ENCODE measurements at regions not wholly inside any gene's neighbourhood (a gene's known extent, or its start where the extent isn't known, plus 50 kb on each side); places are given as distances from the start of the nearest gene placed in this dataset.

DNA sequence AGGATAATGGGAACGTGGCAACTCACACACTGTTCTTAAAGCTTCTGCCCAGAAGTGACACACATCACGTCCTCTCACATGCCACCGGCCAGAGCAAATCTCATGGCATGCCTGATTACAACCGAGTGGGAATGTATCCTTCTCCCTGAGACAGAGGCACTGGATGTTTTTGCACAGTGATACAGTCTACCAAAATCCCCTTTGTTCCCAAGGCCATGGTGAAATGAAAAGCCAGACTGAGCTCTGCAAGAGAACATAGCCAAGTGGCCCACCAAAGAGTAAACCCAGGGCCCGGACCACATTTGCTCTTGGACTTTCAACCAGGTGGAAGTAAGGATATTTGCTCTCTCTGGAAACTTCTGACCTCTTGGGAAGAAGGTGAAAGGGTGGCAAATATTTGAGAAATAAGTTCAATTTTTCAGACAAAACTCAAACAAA lies 186.2 kb upstream of the STT3B start (continued):
- TF ChIP-seq NFIC (IDR thresholded peaks at IDR 0.05; ENCODE audit: low read length) (peak; percentile 92), BRD4 (CRISPR knock-in tag; IDR thresholded peaks at IDR 0.05) (no peak), CEBPB (IDR thresholded peaks at IDR 0.05; ENCODE audit: borderline replicate concordance, low read depth, low read length) (no peak), ZNF430 (CRISPR knock-in tag; IDR thresholded peaks at IDR 0.05) (peak; percentile 51; the same call in 1 of the 2 replicates), HDAC2 (CRISPR knock-in tag; IDR thresholded peaks at IDR 0.05) (peak; percentile 81), ZNF484 (CRISPR knock-in tag; IDR thresholded peaks at IDR 0.05; ENCODE audit: borderline replicate concordance, low read depth) (no peak), HES4 (CRISPR knock-in tag; IDR thresholded peaks at IDR 0.05; ENCODE audit: borderline replicate concordance) (no peak), GABPA (IDR thresholded peaks at IDR 0.05; ENCODE audit: low read depth, low read length) (no peak), GABPA (CRISPR knock-in tag; IDR thresholded peaks at IDR 0.05; ENCODE audit: low read depth) (no peak), ZMYM2 (CRISPR knock-in tag; IDR thresholded peaks at IDR 0.05) (peak; percentile 89), ZSCAN12 (CRISPR knock-in tag; IDR thresholded peaks at IDR 0.05) (no peak), MED13 (CRISPR knock-in tag; IDR thresholded peaks at IDR 0.05) (no peak), GPN1 (CRISPR knock-in tag; IDR thresholded peaks at IDR 0.05; ENCODE audit: borderline replicate concordance) (no peak), REPIN1 (CRISPR knock-in tag; IDR thresholded peaks at IDR 0.05; ENCODE audit: borderline replicate concordance, low read depth) (no peak; the same call in 1 of the 2 replicates), MATR3 (CRISPR knock-in tag; IDR thresholded peaks at IDR 0.05) (no peak), ZNF251 (CRISPR knock-in tag; IDR thresholded peaks at IDR 0.05) (no peak), ZNF816 (CRISPR knock-in tag; IDR thresholded peaks at IDR 0.05; ENCODE audit: borderline replicate concordance) (no peak), ZFP36L2 (CRISPR knock-in tag; IDR thresholded peaks at IDR 0.05) (no peak), ZNF552 (CRISPR knock-in tag; IDR thresholded peaks at IDR 0.05; ENCODE audit: borderline replicate concordance) (no peak), ZNF44 (CRISPR knock-in tag; IDR thresholded peaks at IDR 0.05) (0 out of 2 replicates have a peak, but pooled peaks have one; percentile 60), MXI1 (IDR thresholded peaks at IDR 0.05; ENCODE audit: borderline replicate concordance, low read depth, low read length) (no peak), ZNF672 (CRISPR knock-in tag; IDR thresholded peaks at IDR 0.05) (no peak), ZNF550 (CRISPR knock-in tag; IDR thresholded peaks at IDR 0.05; ENCODE audit: borderline replicate concordance) (no peak), WIZ (CRISPR knock-in tag; IDR thresholded peaks at IDR 0.05) (no peak)
- TF ChIP-seq, protein P1, sequence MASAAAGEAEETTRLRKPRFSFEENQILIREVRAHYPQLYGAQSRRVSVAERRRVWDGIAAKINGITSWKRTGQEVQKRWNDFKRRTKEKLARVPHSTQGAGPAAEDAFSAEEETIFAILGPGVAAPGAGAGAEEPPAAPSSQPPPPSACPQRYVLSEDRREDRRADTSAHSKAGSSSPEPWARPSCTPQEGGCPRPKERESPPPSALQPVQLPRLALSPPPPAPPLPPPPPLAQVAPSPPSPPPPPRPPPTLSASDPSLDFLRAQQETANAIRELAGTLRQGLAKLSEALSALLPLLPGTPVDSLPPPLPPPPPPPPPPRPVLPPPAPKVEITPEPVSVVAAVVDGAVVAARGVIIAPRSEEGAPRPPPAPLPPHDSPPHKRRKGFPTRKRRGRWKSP (CRISPR knock-in tag; IDR thresholded peaks at IDR 0.05) = peak; percentile 40; the same call in 1 of the 2 replicates
- TF ChIP-seq, protein P2, sequence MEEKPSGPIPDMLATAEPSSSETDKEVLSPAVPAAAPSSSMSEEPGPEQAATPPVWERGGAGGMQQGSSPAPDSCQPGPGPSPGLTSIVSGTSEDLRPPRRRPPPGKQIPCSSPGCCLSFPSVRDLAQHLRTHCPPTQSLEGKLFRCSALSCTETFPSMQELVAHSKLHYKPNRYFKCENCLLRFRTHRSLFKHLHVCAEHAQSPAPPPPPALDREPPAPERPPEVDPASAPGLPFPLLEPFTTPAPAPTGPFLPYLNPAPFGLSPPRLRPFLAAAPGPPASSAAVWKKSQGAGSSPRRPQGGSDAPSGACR (CRISPR knock-in tag; IDR thresholded peaks at IDR 0.05) = peak; percentile 70; the same call in 1 of the 2 replicates
- TF ChIP-seq, protein P3, sequence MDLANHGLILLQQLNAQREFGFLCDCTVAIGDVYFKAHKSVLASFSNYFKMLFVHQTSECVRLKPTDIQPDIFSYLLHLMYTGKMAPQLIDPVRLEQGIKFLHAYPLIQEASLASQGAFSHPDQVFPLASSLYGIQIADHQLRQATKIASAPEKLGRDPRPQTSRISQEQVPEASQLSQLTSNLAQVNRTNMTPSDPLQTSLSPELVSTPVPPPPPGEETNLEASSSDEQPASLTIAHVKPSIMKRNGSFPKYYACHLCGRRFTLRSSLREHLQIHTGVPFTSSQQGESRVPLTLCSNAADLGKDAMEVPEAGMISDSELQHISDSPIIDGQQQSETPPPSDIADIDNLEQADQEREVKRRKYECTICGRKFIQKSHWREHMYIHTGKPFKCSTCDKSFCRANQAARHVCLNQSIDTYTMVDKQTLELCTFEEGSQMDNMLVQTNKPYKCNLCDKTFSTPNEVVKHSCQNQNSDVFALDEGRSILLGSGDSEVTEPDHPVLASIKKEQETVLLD (CRISPR knock-in tag; IDR thresholded peaks at IDR 0.05; ENCODE audit: low read depth) = no peak
- TF ChIP-seq, protein P4, sequence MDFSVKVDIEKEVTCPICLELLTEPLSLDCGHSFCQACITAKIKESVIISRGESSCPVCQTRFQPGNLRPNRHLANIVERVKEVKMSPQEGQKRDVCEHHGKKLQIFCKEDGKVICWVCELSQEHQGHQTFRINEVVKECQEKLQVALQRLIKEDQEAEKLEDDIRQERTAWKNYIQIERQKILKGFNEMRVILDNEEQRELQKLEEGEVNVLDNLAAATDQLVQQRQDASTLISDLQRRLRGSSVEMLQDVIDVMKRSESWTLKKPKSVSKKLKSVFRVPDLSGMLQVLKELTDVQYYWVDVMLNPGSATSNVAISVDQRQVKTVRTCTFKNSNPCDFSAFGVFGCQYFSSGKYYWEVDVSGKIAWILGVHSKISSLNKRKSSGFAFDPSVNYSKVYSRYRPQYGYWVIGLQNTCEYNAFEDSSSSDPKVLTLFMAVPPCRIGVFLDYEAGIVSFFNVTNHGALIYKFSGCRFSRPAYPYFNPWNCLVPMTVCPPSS (IDR thresholded peaks at IDR 0.05) = no peak
- TF ChIP-seq, protein P5, sequence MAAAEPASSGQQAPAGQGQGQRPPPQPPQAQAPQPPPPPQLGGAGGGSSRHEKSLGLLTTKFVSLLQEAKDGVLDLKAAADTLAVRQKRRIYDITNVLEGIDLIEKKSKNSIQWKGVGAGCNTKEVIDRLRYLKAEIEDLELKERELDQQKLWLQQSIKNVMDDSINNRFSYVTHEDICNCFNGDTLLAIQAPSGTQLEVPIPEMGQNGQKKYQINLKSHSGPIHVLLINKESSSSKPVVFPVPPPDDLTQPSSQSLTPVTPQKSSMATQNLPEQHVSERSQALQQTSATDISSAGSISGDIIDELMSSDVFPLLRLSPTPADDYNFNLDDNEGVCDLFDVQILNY (CRISPR knock-in tag; conservative IDR thresholded peaks at IDR 0.05) = no peak

All from HepG2 (cell line).